Fibroblast of skin of scalp (primary cell): ENCODE measurements at regions not wholly inside any gene's neighbourhood (a gene's known extent, or its start where the extent isn't known, plus 50 kb on each side); places are given as distances from the start of the nearest gene placed in this dataset.
A peak's percentile ranks its signal among the peaks of the same experiment; 100 is the strongest.

Experiments used
- DNase-seq: peaks from one replicate; pipeline ENCODE4 v3.0.0-alpha.2; 2013

GRCh38 chr17:71361656-71362450 is 759.0 kb upstream of the SOX9 start:
- DNase-seq: peak; percentile 34

GRCh38 chr17:71363661-71364060 is 757.2 kb upstream of the SOX9 start:
- DNase-seq: no peak

DNA sequence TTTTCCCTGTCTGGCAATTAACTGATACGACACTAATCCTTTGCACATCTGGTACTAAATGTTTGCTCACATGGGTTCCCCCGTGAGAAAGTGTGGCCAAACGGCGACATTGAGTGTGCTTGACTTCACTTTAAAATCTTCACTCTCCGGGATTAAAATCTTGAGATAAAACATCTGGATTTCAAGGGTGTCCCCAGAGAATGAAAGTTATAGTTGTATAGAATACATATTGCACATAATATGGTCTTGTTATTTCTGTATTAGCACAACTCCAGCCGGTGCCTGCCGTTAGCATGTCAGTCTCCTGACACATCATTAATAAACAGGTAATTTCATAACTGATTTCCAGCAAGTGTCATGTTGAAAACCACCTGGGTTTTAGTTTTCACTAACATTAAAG is 749.0 kb upstream of the SOX9 start:
- no peak for DNase-seq

DNA sequence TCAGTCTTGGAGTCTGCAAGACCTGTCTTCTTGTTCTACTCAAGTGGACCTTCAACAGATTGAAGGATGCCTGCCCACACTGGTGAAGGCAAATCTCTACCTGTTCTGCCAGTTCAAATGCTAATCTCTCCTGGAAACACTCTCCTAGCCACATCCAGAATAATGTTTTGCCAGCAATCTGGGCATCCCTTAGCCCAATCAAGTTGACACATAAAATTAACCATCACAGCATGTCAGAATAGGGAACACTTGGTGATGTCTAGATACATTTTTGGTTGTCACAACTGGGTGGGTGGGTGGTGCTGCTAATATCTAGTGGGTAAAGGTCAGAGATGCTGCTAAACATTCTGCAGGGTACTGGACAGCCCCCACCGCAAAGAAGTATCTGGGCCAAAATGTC is 744.9 kb upstream of the SOX9 start:
- DNase-seq: no peak

DNA sequence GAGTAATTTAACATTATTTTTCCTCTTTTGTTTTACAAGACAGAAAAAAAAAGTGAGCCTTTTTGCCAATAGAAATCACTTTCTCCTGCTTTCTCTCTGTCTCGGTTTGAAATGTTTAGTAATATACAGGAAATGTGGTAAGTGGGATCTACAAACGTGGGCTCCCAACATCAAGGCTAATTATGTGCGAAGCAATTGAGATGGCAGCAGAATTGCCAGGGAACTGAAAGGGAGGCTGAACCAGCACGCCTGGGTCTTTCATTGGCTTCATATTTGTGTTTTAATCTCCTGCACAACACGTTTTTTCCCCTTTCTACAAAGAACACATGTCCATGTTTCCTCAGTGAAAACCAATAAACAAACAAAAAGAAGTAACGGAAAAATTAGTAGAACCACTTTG is 743.9 kb upstream of the SOX9 start:
- no peak for DNase-seq

GRCh38 chr17:71378036-71378435 is 742.8 kb upstream of the SOX9 start:
- no peak for DNase-seq

DNA sequence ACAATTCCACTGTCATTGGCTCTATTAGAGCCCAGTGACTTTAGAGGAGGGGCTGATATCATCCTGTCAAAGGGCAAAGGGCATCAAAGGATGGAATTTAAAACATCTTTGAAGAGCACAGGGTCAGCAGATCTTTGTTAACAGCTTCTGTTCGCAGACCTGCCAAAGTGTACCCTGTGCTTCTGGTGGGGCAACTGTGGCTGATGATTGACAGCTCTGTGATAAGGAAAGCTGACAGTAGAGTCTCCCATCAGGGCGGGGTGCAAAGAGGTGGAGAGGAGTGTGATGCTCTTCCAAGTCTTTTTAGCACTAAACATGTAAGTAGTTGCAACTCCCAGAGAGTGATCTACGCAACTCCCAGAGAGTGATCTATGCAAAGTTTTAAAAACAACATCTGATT is 742.1 kb upstream of the SOX9 start:
- DNase-seq: no peak

DNA sequence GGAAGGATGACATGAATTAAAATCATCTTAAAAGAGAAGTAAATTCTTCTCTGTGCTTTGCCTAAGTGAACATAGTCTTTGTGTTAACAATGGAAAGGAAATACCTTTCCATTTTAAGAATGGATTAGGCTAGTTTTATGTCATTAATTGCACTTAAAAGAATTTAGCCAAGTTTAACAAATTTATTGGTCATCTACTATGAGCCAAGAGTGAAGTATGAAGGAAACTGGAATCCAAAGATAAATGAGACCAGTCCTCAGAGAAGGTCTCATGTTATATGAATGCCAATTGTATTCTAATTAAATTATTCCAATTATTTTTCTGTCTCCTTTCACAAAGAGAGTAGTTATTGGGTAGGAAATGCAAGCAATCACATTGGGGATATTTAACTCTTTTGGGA is 741.3 kb upstream of the SOX9 start:
- DNase-seq: no peak

DNA sequence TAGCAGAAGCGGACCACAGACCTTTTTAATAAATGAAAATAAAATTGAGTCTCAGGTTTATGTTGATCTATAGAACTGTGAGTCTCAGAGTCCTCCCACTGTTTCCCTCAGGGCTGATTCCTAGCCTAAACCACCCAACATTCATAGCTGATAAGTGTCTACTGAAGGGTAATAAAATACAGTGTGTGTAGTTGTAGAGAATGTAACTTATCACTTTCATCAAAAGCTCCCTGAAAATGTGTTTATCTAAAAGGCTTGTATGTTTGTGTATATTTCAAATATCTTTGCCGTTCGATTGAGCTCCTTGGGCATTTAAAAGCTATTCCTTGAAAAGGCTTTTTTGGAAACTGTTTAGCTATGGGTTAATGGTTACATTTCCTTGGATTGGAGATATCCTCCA is 740.3 kb upstream of the SOX9 start:
- no peak for DNase-seq

GRCh38 chr17:71380936-71381335 is 739.9 kb upstream of the SOX9 start:
- no peak for DNase-seq

DNA sequence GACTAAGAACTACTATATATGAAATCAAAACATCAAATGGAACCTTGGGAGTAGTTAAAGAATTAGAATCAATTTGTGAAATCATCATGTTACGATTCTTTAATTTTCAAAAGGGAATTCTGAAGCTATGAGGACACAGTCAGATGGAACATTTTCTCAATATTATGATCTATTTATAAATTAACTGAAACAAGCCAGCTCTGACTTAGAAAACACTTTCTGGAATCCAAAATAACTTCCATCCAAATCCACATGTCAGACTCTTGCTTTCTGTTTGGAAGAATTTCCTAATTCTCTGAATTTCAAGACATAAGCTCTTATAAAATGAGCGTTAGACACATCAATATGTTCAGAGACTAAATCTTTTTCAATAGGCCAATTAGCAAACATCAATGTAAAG is 737.7 kb upstream of the SOX9 start:
- no peak for DNase-seq

DNA sequence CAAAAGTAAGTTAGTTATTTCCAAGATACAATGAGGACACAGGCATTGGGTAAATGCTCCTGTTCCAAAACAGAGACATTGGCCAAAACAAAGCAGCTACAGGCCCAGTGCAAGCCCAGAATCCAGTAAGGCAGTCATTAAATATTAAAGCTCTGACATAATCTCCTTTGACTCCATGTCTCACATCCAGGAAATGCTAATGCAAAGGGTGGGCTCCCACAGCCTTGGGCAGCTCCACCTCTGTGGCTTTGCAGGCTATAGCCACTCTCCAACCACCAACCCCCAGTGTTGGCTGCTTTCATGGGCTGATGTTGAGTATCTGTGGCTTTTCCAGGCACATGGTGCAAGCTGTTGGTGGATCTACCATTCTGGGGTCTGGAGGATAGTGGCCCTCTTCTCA is 733.4 kb upstream of the SOX9 start:
- DNase-seq: no peak

DNA sequence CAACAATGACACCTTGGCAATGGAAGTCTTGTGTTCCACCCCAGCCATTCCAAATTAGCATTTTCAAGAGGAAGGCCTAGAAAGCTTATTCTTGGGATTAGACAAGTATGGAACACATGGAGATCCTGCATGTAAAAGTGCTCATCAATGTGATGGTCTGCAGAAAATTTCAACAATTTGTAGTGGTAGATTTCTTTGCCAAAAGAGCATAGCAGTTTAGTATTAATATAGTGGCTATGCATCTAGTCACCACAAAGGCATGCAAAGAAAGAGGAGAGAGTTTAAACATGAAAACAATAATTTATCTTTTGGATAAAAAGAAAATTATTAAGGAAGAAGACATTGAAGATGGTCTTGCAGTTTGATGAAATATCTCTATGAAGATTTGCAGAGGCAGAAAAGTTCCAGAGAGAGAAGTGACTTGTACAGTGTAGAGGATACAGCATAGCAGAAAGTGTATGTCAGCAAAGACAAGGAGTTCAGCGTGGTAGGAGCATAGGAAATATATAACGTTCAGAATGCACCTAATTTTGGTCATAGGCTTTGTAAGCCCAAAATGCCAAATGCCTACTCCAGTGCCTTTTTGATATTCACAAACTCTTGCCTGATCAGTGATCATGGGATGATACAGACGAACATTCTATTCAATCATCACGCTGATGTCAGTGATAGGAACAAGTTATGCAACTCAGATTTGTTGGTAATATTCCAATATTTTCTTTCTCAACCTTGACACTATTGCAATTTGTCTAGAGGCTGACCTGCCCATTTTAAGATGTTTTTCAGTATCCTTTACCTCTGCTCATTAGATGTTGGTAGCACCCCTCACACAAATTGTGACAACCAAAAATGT is 727.9 kb upstream of the SOX9 start:
- peak; percentile 80 for DNase-seq

DNA sequence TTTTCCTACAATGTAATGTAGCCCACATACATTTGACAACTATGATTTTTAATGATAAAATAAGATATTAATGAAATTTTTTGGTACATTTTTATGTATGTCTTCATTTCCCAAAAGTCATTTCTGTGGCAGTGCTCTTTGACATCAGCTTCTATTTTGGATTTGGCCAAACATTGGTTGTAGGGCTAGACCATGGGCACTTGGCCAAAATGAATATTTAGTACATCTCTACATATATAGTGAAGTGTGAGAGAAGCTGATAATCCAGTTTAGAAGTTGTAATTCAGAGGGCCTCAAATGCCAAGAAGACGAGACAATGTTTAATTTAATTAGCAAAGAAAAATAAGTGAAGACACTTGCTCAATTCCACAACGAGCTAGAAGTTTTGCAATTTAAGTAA is 724.9 kb upstream of the SOX9 start:
- DNase-seq: peak; percentile 75

DNA sequence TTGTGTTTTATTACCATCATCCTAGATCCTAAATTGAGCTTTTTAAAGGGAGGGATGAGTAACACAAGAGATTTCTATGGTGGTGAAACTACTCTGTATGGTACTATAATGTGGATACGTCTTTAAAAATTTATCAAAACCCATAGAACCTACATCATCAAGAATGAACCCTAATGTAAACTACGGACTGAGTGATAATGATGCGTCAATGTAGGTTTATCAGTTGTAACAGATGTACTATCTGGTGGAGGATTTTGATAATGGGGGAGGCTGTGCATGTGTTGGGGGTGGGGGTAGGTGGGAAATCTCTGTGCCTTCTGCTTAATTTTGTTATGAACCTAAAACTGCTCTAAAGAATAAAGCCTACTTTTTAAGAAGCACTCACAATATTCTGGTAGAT is 724.1 kb upstream of the SOX9 start:
- DNase-seq: no peak

DNA sequence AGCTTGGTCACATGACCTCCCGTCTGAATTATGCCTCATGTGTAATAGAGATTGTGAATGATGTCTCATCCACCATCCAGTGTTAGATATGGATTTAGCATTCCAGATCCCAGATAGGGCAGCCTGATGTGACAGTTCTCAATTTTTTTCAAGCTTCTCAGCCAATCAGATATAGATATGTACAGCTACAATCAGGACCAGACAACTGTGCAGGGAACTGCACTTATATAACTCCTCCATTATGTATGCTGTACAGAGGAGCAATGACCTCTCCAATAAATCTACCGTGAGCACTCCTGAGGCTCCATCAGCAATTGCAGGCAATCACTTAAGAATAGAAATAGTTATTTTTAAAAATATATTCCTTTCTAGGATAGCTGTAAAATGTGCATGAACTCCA is 722.8 kb upstream of the SOX9 start:
- no peak for DNase-seq

DNA sequence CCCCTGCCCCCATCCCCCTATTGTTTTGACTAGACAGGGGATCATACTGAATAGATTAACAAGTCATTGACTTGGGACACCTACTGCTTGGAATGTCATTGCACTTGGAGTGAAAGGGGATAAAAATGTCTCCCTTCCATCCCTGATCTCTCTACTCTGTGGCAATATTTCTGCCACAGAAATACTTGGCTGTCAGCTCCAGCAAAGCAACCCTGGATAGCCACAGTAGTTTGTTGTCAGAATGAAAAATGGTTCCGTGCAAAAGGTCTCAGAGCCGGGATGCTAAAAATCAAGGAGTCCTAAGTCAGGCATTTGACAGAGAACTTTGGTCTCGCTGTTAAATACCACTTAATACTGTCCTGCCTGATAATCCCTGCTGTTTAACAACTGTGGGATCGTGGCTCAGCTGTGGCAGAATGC is 722.0 kb upstream of the SOX9 start:
- peak; percentile 67 for DNase-seq

GRCh38 chr17:71399221-71399620 is 721.6 kb upstream of the SOX9 start:
- DNase-seq: no peak

- no peak for DNase-seq
Measured at GRCh38 chr17:71399649-71400048, 721.2 kb upstream of the SOX9 start.

DNA sequence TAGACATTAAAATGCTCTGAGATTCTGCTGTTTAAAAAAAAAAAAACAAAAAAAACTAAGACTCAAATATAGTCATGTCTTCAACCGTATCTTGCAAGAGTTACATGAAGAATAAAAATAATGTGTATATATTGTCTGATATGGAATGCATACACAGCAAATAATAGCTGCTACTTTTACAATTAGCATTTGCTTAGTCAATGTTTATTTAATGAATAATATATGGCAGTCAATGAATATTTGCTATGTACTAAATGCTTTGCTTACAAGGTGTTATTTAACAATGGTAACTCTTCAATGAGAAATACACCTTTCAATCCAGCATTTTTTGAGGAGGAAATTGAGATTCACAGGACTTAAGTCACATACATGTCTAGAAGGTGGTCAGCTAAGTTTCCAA is 718.8 kb upstream of the SOX9 start:
- no peak for DNase-seq

- DNase-seq: no peak
Measured at GRCh38 chr17:71402661-71403141, 718.1 kb upstream of the SOX9 start.

DNA sequence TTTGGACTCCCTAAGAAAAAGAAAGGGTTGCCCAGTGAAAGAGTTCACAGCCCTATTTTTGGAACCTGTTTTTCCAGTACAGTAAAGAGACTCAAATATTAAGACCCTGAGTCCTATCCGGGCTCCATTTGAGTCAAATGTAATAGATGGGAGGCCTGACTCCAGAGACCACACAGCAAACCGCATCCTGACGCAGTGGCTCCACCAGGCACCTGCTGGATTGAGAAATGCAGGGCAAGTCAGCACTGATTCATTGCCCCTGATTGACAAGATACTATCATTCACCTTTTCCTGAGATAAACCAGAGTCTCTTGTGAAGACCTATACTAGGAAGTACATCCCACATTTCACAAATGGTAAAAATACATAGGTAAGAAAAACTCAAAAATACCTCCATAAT is 715.7 kb upstream of the SOX9 start:
- no peak for DNase-seq

- DNase-seq: no peak
Measured at GRCh38 chr17:71407981-71408380, 712.8 kb upstream of the SOX9 start.

DNA sequence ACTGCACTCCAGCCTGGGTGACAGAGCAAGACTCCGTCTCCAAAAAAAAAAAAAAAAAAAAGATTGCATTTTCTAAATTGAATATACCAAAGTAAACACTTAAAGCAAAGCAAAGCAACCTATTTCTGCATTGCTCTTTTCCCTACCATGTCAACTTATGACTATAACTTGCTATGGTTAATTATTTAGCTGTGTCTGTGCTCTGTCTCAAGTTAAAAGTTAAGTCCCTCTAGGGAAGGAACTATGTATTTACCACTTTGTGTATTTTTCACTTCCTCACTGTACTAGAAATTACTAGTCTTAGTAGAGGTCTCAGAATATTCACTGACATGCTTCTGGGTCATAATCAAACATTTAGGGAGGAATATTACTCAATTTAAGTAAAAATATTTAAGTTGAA is 711.7 kb upstream of the SOX9 start:
- DNase-seq: no peak
